ENCODE measurements at regions not wholly inside any gene's neighbourhood (a gene's known extent, or its start where the extent isn't known, plus 50 kb on each side); places are given as distances from the start of the nearest gene placed in this dataset.

GRCh38 chr6:147046141-147046877 lies 157.9 kb upstream of the STXBP5 start:
- no peak for DNase-seq

GRCh38 chr6:147048930-147049329 lies 155.3 kb upstream of the STXBP5 start:
- no peak for DNase-seq

- DNase-seq = peak; percentile 31
These were observed 150.8 kb upstream of the STXBP5 start for GRCh38 chr6:147053311-147053921.

- DNase-seq = no peak
These were observed 150.1 kb upstream of the STXBP5 start for GRCh38 chr6:147054158-147054557.

GRCh38 chr6:147054871-147055270 lies 149.3 kb upstream of the STXBP5 start:
- DNase-seq = no peak

- no peak for DNase-seq
These were observed 148.3 kb upstream of the STXBP5 start for GRCh38 chr6:147055821-147056392.

GRCh38 chr6:147057188-147057587 lies 147.0 kb upstream of the STXBP5 start:
- DNase-seq = no peak

- DNase-seq = no peak
These were observed 146.4 kb upstream of the STXBP5 start for GRCh38 chr6:147057705-147058342.

GRCh38 chr6:147058786-147059385 lies 145.3 kb upstream of the STXBP5 start:
- DNase-seq = no peak

GRCh38 chr6:147060636-147061035 lies 143.6 kb upstream of the STXBP5 start:
- DNase-seq = no peak

GRCh38 chr6:147061252-147061651 lies 143.0 kb upstream of the STXBP5 start:
- DNase-seq = no peak

GRCh38 chr6:147063469-147064031 lies 140.7 kb upstream of the STXBP5 start:
- DNase-seq = no peak

GRCh38 chr6:147065786-147066185 lies 138.4 kb upstream of the STXBP5 start:
- no peak for DNase-seq

GRCh38 chr6:147067184-147067583 lies 137.0 kb upstream of the STXBP5 start:
- no peak for DNase-seq

GRCh38 chr6:147071776-147072175 lies 132.4 kb upstream of the STXBP5 start:
- DNase-seq = no peak

- no peak for DNase-seq
These were observed 128.8 kb upstream of the STXBP5 start for GRCh38 chr6:147075381-147075780.

GRCh38 chr6:147077251-147077650 lies 127.0 kb upstream of the STXBP5 start:
- no peak for DNase-seq

- no peak for DNase-seq
These were observed 126.1 kb upstream of the STXBP5 start for GRCh38 chr6:147078106-147078505.

- no peak for DNase-seq
These were observed 125.6 kb upstream of the STXBP5 start for GRCh38 chr6:147078602-147079001.

- no peak for DNase-seq
These were observed 124.0 kb upstream of the STXBP5 start for GRCh38 chr6:147080225-147080624.

- no peak for DNase-seq
These were observed 123.1 kb upstream of the STXBP5 start for GRCh38 chr6:147081076-147081609.

- DNase-seq = no peak
These were observed 116.6 kb upstream of the STXBP5 start for GRCh38 chr6:147087641-147088040.

GRCh38 chr6:147088861-147089260 lies 115.4 kb upstream of the STXBP5 start:
- DNase-seq = no peak
